A549 (cell line): ENCODE measurements at regions not wholly inside any gene's neighbourhood (a gene's known extent, or its start where the extent isn't known, plus 50 kb on each side); places are given as distances from the start of the nearest gene placed in this dataset.

Experiments used
- CBX8 ChIP-seq: fragments of 200-600 bp; sonication (generic); IDR thresholded peaks from 2 replicates; pipeline ENCODE4 v1.6.1; 2016
- EP300 ChIP-seq, 2 experiments: fragments of >200 bp; sonication (Bioruptor Twin); formaldehyde crosslinking; IDR thresholded peaks; 2 replicates in 1 of 2; 3 replicates in 1 of 2; pipeline ENCODE4 v1.6.1; 2016 to 2017
- GATA3 ChIP-seq: IDR thresholded peaks from 2 replicates; pipeline ENCODE4 v1.6.1; 2012; ENCODE audit warnings: borderline replicate concordance
- MAZ ChIP-seq: fragments of 150-350 bp; IDR thresholded peaks from 2 replicates; pipeline ENCODE4 v1.6.1; 2014; ENCODE audit warnings: antibody characterized with exemption, low read depth, low read length, borderline replicate concordance
- POLR2A ChIP-seq: IDR thresholded peaks from 2 replicates; pipeline ENCODE4 v1.6.1; 2012; ENCODE audit warnings: mild to moderate bottlenecking, low read length
- RAD21 ChIP-seq, 2 experiments: fragments of >200 bp in 1 of 2; sonication (Bioruptor Twin) in 1 of 2; formaldehyde crosslinking in 1 of 2; IDR thresholded peaks in 1 of 2; conservative IDR thresholded peaks in 1 of 2; 2 replicates in 1 of 2; 3 replicates in 1 of 2; pipeline ENCODE4 v1.6.1; 2012 to 2018; ENCODE audit warnings: inconsistent platforms in 1 of 2
- RFX5 ChIP-seq: fragments of 450-650 bp; IDR thresholded peaks from 2 replicates; pipeline ENCODE4 v1.7.1; 2014; ENCODE audit warnings: antibody characterized with exemption, mild to moderate bottlenecking, moderate library complexity
- TF ChIP-seq, protein P1 (sequence below): fragments of >200 bp; sonication (Bioruptor Twin); formaldehyde crosslinking; IDR thresholded peaks from 3 replicates; pipeline ENCODE4 v1.5.1; 2016
- TF ChIP-seq, protein P2 (sequence below): fragments of >200 bp; sonication (Bioruptor Twin); formaldehyde crosslinking; IDR thresholded peaks from 3 replicates; pipeline ENCODE4 v1.6.1; 2016
- TF ChIP-seq, protein P3 (sequence below): fragments of 200-600 bp; sonication (generic); IDR thresholded peaks from 2 replicates; pipeline ENCODE4 v1.6.1; 2016; ENCODE audit warnings: antibody characterized with exemption, mild to moderate bottlenecking, moderate library complexity
- TF ChIP-seq, protein P4 (sequence below): IDR thresholded peaks from 2 replicates; pipeline ENCODE4 v1.6.1; 2012

DNA sequence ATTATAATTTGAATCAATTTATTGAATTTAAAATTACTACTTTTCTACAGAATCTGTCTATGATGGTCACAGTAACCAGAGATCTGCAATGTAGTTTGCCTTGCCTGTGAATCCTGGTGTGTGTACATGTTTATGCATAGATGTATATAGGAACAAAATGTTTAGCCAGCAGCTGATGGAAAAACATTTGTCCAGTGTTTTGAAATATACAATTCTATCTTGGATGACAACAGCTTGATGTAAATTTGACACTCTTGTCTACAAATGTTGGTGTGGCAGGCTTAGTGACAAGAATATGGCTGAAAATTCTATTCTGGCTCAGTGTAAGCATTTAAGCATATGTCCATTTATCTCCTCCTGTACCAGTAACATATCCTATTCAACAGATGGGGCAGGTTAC lies 229.4 kb downstream of the RCHY1 start:
- TF ChIP-seq, protein P1, sequence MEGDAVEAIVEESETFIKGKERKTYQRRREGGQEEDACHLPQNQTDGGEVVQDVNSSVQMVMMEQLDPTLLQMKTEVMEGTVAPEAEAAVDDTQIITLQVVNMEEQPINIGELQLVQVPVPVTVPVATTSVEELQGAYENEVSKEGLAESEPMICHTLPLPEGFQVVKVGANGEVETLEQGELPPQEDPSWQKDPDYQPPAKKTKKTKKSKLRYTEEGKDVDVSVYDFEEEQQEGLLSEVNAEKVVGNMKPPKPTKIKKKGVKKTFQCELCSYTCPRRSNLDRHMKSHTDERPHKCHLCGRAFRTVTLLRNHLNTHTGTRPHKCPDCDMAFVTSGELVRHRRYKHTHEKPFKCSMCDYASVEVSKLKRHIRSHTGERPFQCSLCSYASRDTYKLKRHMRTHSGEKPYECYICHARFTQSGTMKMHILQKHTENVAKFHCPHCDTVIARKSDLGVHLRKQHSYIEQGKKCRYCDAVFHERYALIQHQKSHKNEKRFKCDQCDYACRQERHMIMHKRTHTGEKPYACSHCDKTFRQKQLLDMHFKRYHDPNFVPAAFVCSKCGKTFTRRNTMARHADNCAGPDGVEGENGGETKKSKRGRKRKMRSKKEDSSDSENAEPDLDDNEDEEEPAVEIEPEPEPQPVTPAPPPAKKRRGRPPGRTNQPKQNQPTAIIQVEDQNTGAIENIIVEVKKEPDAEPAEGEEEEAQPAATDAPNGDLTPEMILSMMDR = no peak
- TF ChIP-seq RAD21 (conservative IDR thresholded peaks at IDR 0.05 in 1 of 2, IDR thresholded peaks at IDR 0.05 in 1 of 2) (no peak), POLR2A (no peak), MAZ (no peak), GATA3 (no peak), CBX8 (no peak), EP300 (IDR thresholded peaks at IDR 0.05) (no peak), RFX5 (no peak)
- TF ChIP-seq, protein P2, sequence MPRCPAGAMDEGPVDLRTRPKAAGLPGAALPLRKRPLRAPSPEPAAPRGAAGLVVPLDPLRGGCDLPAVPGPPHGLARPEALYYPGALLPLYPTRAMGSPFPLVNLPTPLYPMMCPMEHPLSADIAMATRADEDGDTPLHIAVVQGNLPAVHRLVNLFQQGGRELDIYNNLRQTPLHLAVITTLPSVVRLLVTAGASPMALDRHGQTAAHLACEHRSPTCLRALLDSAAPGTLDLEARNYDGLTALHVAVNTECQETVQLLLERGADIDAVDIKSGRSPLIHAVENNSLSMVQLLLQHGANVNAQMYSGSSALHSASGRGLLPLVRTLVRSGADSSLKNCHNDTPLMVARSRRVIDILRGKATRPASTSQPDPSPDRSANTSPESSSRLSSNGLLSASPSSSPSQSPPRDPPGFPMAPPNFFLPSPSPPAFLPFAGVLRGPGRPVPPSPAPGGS = no peak
- TF ChIP-seq, protein P3, sequence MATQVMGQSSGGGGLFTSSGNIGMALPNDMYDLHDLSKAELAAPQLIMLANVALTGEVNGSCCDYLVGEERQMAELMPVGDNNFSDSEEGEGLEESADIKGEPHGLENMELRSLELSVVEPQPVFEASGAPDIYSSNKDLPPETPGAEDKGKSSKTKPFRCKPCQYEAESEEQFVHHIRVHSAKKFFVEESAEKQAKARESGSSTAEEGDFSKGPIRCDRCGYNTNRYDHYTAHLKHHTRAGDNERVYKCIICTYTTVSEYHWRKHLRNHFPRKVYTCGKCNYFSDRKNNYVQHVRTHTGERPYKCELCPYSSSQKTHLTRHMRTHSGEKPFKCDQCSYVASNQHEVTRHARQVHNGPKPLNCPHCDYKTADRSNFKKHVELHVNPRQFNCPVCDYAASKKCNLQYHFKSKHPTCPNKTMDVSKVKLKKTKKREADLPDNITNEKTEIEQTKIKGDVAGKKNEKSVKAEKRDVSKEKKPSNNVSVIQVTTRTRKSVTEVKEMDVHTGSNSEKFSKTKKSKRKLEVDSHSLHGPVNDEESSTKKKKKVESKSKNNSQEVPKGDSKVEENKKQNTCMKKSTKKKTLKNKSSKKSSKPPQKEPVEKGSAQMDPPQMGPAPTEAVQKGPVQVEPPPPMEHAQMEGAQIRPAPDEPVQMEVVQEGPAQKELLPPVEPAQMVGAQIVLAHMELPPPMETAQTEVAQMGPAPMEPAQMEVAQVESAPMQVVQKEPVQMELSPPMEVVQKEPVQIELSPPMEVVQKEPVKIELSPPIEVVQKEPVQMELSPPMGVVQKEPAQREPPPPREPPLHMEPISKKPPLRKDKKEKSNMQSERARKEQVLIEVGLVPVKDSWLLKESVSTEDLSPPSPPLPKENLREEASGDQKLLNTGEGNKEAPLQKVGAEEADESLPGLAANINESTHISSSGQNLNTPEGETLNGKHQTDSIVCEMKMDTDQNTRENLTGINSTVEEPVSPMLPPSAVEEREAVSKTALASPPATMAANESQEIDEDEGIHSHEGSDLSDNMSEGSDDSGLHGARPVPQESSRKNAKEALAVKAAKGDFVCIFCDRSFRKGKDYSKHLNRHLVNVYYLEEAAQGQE = no peak
- TF ChIP-seq, protein P4, sequence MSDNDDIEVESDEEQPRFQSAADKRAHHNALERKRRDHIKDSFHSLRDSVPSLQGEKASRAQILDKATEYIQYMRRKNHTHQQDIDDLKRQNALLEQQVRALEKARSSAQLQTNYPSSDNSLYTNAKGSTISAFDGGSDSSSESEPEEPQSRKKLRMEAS = no peak
